ENCODE measurements at regions not wholly inside any gene's neighbourhood (a gene's known extent, or its start where the extent isn't known, plus 50 kb on each side); places are given as distances from the start of the nearest gene placed in this dataset.
A peak's percentile ranks its signal among the peaks of the same experiment; 100 is the strongest.

GRCh38 chr15:27655056-27655455, 444.1 kb downstream of the OCA2 start:
- TF ChIP-seq, protein P1, sequence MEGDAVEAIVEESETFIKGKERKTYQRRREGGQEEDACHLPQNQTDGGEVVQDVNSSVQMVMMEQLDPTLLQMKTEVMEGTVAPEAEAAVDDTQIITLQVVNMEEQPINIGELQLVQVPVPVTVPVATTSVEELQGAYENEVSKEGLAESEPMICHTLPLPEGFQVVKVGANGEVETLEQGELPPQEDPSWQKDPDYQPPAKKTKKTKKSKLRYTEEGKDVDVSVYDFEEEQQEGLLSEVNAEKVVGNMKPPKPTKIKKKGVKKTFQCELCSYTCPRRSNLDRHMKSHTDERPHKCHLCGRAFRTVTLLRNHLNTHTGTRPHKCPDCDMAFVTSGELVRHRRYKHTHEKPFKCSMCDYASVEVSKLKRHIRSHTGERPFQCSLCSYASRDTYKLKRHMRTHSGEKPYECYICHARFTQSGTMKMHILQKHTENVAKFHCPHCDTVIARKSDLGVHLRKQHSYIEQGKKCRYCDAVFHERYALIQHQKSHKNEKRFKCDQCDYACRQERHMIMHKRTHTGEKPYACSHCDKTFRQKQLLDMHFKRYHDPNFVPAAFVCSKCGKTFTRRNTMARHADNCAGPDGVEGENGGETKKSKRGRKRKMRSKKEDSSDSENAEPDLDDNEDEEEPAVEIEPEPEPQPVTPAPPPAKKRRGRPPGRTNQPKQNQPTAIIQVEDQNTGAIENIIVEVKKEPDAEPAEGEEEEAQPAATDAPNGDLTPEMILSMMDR (IDR thresholded peaks at IDR 0.05) = no peak
- no peak for TF ChIP-seq SMC3 (IDR thresholded peaks at IDR 0.05)
- no peak for TF ChIP-seq EP300 (IDR thresholded peaks at IDR 0.05)
- no peak for TF ChIP-seq POLR2A (IDR thresholded peaks at IDR 0.05; ENCODE audit: low read length)
- no peak for TF ChIP-seq HMGXB4 (CRISPR knock-in tag; IDR thresholded peaks at IDR 0.05; ENCODE audit: borderline replicate concordance)
- TF ChIP-seq NFE2L2 (conservative IDR thresholded peaks at IDR 0.05; ENCODE audit: low read length) = no peak
- TF ChIP-seq KDM5A (IDR thresholded peaks at IDR 0.05) = no peak
- peak; percentile 96 for TF ChIP-seq MAFK (IDR thresholded peaks at IDR 0.05; ENCODE audit: partially characterized antibody)
- no peak for TF ChIP-seq HOXB5 (CRISPR knock-in tag; IDR thresholded peaks at IDR 0.05)
- no peak for TF ChIP-seq EHF (CRISPR knock-in tag; IDR thresholded peaks at IDR 0.05)
- TF ChIP-seq CHD2 (IDR thresholded peaks at IDR 0.05; ENCODE audit: low read length, partially characterized antibody) = no peak
- no peak for TF ChIP-seq RCOR1 (IDR thresholded peaks at IDR 0.05; ENCODE audit: low read depth, low read length)
- TF ChIP-seq JUNB (IDR thresholded peaks at IDR 0.05) = no peak
